ENCODE measurements at regions not wholly inside any gene's neighbourhood (a gene's known extent, or its start where the extent isn't known, plus 50 kb on each side); places are given as distances from the start of the nearest gene placed in this dataset.

DNA sequence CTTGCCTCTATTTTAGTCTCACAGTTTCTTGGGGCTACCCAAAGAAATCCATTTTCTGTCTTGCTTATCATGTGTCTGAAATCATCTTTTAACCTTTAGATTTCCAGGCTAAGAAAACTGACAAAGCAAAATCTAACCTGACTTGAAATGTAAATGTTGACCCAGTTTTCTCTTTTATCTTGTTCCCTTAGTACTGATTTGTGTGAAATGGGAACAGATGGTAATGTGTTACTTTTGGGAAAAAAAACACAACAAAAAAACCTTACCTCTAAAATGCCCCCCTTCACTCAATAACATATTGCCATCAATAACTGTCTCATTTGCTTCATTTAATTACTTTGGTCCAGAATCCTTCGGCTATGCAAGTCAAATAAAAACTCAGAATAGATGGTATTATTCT is 383.2 kb upstream of the DCN start:
- DNase-seq (ENCODE audit: extremely low read depth in 1 of 2, low read depth in 1 of 2), result no peak

DNA sequence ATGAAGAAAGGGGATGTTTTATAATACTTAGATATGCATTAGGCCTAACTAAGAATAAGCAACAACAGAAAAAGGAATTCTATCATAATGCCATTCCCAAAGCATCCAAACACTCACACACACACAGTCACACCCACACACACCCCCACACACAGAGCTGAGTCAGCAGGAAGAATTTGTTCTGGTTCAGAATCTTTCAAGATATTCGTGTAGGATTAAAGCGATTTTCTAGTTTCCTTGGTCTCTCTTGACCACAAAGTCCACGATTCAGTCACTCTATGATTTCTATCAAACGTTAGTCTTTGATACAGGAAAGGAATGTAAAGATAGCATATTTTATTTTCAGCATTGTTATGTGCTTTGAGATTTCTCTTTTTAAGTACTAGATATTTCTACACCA is 382.6 kb upstream of the DCN start:
- DNase-seq (ENCODE audit: extremely low read depth in 1 of 2, low read depth in 1 of 2), result no peak

DNA sequence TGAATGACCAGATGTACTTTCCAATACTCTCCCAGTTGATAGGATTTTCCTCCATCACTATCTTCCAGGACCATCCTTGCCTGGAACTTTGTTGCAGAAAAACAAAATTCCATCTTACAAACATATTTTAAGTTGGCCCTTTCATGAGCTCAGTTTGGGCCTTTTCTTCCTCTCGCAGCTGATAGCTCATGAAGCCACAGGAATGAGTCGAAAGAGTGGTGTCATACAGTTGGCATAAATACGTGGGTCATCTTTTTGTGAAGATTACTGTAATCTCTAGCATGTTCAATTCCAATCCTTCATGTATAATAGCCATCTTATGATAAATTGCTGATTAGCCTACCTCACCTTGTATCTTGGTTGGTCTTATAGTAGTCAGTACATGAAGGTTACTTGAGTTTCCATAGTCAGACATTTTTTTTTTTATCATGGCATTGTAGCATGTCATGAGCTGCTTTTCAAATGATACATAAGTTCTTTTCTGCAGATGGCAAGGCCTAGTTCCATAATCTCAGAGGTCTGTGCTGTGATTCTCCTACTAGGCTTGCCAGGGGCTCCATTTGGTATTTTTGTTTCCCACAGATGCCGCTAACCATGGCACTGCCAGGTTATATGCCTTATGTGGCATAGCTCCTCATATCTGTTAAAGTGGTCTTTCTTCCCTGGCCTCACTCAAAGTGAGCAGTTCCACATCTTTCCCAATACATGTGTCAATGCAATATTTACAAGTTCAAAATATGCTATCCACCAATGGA is 380.6 kb upstream of the DCN start:
- no peak for DNase-seq (ENCODE audit: extremely low read depth in 1 of 2, low read depth in 1 of 2)

DNA sequence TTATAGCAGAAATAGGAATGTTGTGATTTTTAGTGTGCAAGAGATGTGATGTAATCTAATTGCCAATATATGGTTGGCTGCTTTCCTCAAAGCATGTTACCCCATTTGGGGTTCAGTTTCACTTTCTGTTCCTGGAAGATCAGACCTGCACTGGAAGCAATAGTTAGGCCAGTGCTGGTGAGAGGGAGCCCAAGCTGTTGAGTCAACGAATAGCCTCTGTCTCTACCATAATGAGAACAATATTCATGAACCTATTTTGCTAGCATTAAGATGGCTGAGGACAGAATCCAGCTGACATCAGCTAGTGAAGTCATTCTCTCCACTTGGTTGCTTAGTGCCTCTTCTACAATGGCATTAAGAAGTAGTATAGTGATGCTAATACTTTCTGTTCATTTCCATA is 379.9 kb upstream of the DCN start:
- no peak for DNase-seq (ENCODE audit: extremely low read depth in 1 of 2, low read depth in 1 of 2)

DNA sequence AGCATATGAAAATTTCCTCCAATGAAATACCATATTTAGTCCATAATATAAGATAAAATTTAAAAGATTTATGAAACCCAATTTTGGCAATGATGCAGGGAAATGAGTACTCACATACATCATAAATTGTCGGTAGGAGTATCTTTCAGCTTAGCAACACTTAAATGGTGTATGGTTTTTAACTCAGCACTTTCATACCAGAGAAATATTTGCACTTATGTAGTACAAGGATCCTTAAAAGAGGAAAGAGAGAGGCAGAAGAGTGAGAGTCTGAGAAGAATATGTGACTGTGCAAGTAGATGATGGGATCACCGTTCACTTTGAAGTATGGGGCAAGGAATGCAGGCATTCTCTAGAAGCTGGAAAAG is 379.3 kb upstream of the DCN start:
- DNase-seq (ENCODE audit: extremely low read depth in 1 of 2, low read depth in 1 of 2), result no peak

DNA sequence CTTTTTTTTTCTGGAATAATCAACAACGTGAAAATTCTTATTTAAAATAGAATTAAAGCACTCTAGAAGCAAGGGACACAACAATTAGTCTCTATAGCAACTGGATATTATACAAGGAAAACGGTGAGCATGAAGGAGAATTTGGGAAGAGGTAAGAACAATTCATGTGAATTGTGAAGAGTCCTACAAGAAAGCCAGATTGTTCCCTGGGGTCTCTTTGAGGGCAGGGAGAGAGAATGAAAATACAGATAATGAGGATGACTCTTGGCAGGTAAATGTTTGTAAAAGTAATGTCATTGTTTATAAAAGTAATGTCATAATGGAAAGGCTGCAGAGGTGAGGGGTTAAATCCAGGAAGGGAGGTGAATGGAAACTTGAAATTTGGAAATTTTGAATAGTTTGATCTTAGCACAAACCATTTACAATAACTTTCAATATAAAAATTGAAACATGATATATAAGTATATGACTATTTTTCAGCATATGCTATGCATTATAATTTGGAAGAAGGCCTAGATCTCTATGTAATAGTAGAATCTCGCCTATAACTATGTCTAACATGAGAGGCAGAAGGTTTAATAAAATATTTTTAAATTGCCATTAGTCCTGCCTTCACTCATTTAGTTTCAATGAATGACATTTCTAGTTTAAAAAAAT is 378.8 kb upstream of the DCN start:
- DNase-seq (ENCODE audit: extremely low read depth in 1 of 2, low read depth in 1 of 2), result no peak

DNA sequence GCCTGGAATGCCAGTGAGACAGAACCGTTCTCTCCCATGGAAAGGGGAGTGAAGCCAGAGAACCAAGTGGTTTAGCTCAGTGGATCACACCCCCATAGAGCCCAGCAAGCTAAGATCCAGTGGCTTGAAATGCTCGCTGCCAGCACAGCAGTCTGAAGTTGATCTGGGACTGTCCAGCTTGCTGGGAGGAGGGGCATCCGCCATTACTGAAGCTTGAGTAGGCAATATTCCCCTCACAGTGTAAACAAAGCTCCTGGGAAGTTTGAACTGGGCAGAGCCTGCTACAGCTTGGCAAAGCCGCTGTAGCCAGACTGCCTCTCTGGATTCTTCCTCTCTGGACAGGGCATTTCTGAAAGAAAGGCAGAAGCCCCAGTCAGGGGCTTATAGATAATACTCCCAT is 374.3 kb upstream of the DCN start:
- DNase-seq (ENCODE audit: extremely low read depth in 1 of 2, low read depth in 1 of 2), result no peak

DNA sequence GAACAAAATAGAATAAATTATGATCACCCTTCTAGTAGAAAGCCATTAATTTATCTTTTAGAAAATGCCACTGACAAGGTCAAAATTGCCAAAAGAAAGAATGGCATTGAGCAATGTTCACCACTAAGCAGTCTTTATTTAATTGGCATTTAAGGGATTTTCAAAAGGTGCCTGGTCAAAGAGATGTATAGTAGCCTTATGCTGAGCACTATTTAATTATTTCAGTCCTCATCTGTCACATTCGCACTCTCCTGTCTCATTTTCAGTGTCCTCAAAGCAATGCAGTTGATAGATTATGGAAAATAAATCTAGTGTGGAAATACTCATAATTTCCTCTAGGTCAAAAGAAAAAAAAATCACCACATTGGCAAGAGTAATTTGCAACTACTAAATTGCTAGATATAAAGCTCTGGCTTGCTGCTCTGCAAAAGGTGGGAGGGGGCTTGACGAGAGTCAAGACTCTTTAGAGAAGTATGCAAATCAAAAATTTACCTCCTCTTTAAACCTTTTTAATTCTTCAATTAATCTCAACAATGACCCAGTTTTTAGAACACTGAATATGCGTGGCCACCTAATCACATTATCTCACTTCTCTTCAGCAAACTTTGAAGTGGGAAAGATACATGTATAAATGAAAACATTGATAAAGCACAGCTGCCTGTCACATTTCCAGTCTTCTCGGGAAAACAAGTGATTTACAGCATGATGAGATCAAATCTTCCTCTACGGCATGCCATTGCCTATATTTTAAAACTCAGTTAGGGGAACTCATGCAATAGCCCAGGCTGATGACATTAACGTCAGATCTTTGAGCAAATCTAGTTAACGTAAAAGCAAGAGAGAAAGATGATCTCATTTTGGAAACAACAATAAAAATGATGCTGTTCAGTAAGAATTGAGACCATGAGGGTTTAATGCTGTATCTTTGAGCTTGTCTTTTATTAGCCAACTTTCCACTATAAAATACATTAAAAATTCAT is 373.1 kb upstream of the DCN start:
- DNase-seq (ENCODE audit: extremely low read depth in 1 of 2, low read depth in 1 of 2), result no peak

DNA sequence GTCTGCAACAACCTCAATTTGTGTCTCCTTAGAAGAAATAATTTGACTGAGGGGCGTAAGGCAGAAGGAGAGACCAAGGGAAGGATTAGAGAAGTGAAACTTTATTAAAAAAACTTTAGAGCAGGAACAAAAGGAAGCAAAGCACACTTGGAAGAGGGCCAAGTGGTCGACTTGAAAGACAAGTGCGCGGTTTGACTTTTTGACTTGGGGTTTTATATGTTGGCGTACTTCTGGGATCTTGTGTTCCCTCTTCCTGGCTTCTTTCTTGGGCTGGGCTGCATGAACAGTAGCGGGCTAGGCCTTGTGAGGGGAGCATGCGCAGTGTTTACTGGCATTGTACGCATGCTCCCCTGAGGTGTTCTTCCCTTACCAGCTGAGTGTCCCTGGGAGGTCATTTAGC is 369.3 kb upstream of the DCN start:
- no peak for DNase-seq (ENCODE audit: extremely low read depth in 1 of 2, low read depth in 1 of 2)

DNA sequence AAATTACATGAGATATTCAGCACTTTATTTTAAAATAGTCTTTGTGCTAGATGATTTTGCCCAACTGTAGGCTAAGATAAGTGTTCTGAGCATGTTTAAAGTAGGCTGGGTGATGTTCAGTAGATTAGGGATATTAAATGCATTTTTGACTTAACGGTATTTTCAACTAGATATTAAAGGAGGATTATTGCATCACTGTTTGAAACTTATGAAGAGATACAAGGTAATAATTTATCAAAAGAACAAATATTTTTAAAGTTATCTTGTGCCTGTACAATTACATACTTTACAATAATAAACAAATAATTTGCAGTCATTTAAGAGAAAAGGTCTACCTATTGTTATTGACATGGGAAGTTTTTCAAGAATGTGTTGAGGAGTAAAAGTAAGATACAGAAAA is 368.6 kb upstream of the DCN start:
- no peak for DNase-seq (ENCODE audit: extremely low read depth in 1 of 2, low read depth in 1 of 2)

DNA sequence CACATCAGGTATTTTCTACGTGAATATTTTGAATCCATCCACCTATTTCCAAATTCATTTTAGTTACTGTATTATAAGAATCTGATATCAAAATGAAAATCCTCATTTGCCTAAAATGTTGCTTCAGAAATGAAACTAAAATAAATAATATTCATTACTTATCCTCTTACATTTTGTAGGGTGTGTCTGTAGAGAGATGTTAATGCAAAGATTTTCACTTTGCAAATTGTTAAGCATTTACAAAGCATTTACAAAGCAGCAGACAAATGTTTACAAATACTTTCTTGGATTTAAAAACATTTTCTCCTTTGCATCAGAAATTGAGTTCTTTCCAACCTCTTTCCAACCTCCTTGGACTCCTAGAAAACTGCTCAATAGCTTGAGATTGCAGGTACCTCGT is 360.0 kb upstream of the DCN start:
- no peak for DNase-seq (ENCODE audit: extremely low read depth in 1 of 2, low read depth in 1 of 2)

DNA sequence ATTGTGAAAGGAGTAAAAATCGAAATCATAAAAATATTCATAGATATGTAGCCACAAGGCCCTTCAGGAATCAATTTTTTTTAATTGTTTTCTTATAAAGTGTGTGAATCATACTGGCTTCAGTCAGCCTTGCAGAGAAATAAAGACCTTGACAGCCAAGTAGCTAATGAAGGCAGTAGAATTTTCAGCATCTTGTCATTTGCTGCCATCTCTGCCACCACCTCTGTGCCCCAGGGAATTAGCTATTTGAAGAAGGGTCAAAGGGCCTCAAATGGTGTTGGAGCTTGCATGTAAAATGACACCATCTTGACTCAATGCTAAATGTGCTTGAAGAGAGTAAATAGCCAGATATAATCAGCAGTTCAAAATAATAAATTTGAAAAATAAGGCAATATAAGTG is 359.4 kb upstream of the DCN start:
- no peak for DNase-seq (ENCODE audit: extremely low read depth in 1 of 2, low read depth in 1 of 2)

DNA sequence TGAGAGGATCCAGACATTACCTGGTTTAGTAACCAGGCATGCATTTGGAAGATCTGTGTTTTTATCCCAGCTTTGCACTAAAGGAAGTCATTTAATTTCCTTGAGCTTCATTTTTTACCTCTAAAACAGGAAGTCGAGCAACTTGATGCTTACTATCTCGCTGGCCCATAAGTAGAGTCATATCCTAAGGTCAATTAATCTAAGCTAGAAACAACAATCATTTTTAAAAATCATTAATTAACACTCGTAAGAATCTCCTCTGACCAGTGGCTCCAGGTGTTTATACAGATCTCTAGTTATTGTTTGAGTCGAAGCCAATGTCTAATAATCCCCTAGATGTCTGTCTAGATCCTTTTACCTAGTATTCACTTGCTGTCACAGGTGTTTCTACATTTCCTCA is 355.8 kb upstream of the DCN start:
- no peak for DNase-seq (ENCODE audit: extremely low read depth in 1 of 2, low read depth in 1 of 2)

DNA sequence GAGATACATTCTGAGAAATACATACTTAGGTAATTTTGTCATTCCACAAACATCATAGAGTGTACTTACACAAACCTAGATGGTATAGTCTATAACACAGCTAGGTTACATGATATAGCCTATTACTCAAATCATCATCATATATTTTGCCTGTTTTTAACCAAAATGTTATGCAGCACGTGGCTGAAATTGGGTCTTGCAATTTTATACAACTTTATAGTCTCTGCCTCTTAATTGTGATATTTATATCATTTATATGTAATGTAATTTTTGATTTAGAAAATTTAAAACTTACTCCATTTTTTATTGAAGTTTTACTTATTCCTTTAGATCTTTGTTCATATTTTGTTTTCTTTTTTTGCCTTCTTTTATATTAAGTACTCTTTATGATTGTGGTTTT is 350.7 kb upstream of the DCN start:
- no peak for DNase-seq (ENCODE audit: extremely low read depth in 1 of 2, low read depth in 1 of 2)

DNA sequence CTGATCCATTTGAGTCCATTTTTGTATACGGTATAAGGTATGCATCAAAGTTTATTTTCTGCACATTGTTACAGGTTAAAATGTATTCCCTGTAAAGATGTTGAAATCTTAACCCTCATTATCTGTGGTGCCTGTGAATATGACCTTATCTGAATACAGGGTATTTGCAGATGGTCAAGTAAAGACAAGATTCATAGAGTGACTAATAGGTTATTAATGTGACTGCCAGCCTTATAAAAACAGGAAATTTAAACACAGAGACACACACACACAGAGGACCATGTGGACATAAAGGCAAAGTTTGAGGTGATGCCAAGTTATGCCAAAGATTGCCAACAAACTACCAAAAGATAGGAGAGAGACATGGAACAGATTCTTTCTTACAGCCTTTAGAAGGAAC is 347.2 kb upstream of the DCN start:
- DNase-seq (ENCODE audit: extremely low read depth in 1 of 2, low read depth in 1 of 2), result no peak

DNA sequence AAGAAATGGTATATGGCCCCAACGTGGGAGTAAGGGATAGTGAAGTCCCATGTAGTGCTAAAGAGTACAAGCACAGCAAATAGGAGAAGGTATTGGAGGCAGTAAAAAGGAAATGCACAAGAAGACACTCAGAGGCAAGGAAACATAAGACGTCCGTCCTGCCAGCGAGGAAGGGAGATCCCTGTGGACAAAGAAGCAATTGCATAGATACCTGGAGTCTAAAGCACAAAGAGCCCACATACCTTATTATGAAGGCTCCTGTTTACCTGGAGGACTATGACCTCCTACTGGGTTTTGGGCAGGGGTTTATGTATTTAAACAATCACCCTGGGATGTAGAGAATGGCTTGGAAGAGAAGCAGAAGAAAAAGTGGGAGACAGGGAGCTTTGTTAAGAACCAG is 341.2 kb upstream of the DCN start:
- no peak for DNase-seq (ENCODE audit: extremely low read depth in 1 of 2, low read depth in 1 of 2)

DNA sequence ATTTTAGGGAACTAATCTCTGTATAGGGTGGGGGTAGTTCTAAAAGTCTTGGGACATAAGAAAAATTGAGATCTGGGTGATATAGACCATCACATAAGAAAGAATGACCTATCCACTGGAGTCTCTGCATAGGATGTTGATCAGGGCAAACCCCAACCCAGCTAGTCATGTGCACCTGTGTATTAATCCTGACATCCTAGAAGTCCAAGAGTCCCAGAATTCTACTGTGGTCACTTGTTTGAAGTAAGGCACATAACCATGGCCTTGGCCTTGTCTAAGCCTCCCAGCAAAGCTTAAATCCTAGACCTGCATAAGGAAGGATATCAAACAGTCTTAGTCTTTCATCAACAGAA is 334.1 kb upstream of the DCN start:
- no peak for DNase-seq (ENCODE audit: extremely low read depth in 1 of 2, low read depth in 1 of 2)

DNA sequence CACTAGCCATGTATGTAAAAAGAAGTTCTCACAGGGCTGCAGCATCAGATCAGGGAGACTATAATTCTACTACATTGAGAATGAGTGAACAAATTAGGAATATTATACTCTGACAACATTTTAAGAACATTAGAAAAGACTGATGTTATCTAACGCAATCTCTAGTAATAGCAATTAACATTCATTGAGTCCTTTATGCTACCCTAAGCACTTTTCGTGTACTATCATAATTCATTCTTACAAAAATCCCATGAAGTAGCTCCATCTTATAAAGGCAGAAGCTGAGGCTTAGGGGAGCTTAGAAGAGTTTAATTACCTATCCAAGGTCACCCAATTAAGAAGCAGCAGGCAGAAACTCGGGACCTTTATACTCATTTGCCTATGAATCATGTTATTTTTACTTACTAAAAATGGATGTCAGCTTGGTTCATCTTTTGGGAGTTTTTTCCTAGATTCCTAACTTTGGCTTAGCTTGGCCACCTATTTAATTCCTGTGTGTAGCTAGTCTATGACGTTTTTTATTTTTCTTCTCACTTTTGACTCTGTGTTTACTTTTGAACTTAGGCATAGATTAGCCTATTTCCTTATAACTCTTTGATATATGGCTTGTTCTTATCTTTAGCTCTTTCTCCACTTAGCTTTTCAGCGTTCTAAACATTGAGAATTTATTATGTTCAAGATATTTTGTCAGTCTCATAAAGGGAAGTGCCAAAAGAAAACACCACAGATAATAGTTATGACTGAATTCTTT is 333.5 kb upstream of the DCN start:
- DNase-seq (ENCODE audit: extremely low read depth in 1 of 2, low read depth in 1 of 2), result no peak

DNA sequence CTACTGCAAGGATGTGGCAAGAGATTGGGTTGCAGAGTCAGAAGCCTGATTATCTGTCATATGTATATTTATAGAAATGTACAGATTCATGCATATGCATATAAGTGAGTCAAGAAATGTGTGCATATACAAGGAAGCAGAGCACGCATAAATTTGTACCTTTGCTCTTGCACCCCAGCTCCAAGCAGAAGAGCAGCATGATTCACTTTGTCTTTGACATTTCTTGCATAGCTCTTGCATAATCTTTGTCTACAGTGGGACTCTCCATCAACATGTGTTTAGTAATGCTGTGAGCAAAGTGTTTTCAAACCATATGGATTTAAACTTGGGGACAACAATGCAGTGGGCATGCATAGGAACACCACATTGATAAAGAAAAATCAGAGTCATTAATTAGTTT is 330.7 kb upstream of the DCN start:
- no peak for DNase-seq (ENCODE audit: extremely low read depth in 1 of 2, low read depth in 1 of 2)

DNA sequence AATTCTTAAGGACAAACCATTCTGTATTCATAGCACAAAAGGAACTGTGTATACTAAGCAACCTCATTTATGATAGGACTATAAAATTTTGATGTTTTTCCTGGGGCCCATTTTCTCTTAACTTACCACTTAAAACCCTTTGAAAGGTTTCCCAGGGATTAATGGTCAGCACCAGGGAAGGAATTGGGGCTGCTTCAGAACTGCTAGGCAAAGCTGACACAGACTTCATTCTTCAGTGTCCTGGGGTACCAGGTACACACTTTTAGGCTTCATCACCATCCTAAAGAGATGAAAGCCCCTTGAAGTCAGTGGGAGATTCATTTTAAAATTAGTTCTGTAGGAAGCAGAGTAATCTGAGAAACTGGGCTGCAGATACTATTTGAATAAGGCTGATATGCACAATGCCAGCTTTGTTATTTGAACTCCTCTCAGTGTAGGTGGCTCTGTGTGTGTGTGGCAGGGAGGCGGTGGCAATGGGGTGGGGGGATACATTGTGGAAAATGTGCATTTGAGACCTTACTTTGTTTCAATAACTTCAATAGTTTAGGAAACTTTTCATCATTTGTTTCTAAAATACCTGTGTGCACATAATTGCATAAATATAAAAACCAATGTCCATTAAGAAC is 329.3 kb upstream of the DCN start:
- DNase-seq (ENCODE audit: extremely low read depth in 1 of 2, low read depth in 1 of 2), result no peak

DNA sequence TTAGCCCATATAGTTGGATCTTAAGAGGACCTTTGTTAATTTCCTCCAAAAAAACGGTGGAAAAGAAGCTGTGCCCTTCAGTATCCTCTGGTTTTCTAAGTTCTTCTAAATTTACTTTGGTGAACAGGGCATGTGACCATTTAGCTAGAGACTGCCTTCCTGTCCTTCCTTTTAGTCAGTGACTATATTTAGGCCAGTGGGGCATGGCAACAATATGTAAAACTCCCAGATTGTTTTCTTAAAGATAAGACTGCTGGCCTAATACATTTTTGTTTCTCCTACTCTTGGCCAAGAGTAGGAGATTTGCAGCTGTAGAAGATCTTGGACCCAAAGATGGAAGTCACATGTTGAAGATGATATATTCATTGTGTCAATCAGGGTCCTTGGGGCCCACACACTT is 325.1 kb upstream of the DCN start:
- no peak for DNase-seq (ENCODE audit: extremely low read depth in 1 of 2, low read depth in 1 of 2)

Data from stimulated activated CD8-positive, alpha-beta memory T cell treated with anti-CD3 and anti-CD28 coated beads, Interleukin-7, amount 100 ng/mL, for 48 hours (primary cell).